Spleen (tissue), 7 donors: ENCODE measurements at regions not wholly inside any gene's neighbourhood (a gene's known extent, or its start where the extent isn't known, plus 50 kb on each side); places are given as distances from the start of the nearest gene placed in this dataset.

Experiments used
- CTCF ChIP-seq, 11 experiments: fragments of 200-600 bp in 7 of 11; fragments of 450-650 bp in 4 of 11; sonication (generic) in 4 of 11; IDR thresholded peaks in 8 of 11; conservative IDR thresholded peaks in 3 of 11; 1 replicate in 7 of 11; 2 replicates in 4 of 11; pipeline versions ENCODE4 v1.4.0 to v1.8.0; 2016 to 2021; ENCODE audit warnings: antibody characterized with exemption in 11 of 11, inconsistent platforms in 4 of 11, mild to moderate bottlenecking in 1 of 11
- POLR2AphosphoS5 ChIP-seq, 3 donors: sonication (generic); formaldehyde crosslinking; IDR thresholded peaks; one replicate each; pipeline ENCODE4 v1.5.1; 2017; ENCODE audit warnings: antibody characterized with exemption in 3 of 3
- donor health status: DM: no; HTN: no; CAD: no; lungs with moderate emphysema.
- donor health status: DM: no; HTN: no; CAD: no.
- donor health status: DM: no; HTN: no; CAD: no.

- TF ChIP-seq CTCF (IDR thresholded peaks at IDR 0.05 in 8 of 11, conservative IDR thresholded peaks at IDR 0.05 in 3 of 11) = no peak
- TF ChIP-seq POLR2AphosphoS5 (IDR thresholded peaks at IDR 0.05) = no peak
Measured at GRCh38 chr9:17052626-17053025, 82.2 kb upstream of the CNTLN start.
